ENCODE measurements at regions not wholly inside any gene's neighbourhood (a gene's known extent, or its start where the extent isn't known, plus 50 kb on each side); places are given as distances from the start of the nearest gene placed in this dataset.

DNA sequence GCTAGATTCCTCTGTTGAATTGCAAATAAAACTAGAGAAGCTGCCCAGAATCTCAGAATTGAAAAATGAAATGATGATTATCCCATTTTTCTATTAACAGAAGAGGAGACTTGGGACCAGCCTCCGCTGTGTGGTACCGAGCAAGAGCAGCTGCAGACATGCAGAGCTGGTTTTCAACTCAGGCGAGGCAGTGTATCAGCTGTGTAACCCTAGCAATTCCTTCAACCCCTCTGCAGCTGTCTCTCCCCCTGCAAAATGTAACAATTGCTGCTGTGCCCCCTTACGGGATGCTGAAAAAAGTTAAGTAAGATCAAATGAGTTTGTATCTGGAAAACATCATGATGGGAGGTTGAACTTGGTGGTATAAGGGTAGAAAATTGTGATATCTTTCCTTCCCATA, 98.5 kb upstream of the C3orf80 start:
- intact Hi-C loops (cut with DNase I): no loop called here
- no peak for ATAC-seq
- no peak for DNase-seq (ENCODE audit: low spot score)

GRCh38 chr3:160127308-160127707, 97.9 kb upstream of the C3orf80 start:
- DNase-seq (ENCODE audit: low spot score) (no peak), ATAC-seq (no peak)
- intact Hi-C loops (cut with DNase I): no loop called here

DNA sequence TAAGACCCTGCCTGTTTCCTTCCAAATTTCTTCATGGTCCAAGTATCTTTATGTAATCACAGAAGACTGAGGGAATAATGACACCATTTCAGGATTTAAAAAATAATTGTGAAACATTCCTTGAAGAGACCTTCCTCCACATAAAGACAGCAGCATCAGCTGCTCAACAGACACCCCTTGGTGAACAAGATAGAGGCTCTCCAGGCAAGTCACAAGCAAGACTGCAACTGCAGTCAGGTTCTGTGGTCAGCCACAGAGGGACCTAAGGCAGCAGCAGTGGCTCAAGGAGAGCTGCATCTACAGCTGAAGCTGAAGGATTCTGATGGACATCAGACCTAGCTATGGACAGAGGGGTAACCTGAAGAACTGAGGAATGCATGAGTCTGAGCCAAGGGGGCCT, 97.2 kb upstream of the C3orf80 start:
- ATAC-seq (no peak), DNase-seq (ENCODE audit: low spot score) (no peak)
- intact Hi-C loops (cut with DNase I): no loop called here

- ATAC-seq (peak; percentile 52), DNase-seq (ENCODE audit: low spot score) (no peak)
- intact Hi-C loops (cut with DNase I): no loop called here
These were observed 95.7 kb upstream of the C3orf80 start for GRCh38 chr3:160129459-160130061.

DNA sequence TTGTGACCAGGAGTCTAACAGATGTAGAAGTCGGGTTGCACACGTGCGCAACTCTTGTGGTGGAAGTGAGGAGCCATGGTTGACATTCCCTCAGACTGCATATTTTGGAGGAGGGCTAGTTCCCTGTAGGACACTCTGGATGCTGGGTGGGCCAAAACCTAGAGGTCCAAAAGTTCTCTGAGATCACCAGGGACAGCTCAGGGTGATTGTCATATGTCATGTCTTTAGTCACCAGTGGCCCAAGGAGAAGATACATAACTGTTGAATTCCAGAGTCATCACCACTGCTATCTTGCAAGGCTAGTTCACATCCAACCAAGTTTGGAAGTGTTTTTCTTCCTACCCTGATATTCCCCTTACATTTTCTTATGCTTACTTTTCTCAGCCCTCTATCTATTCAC, 95.2 kb upstream of the C3orf80 start:
- no peak for ATAC-seq
- no peak for DNase-seq (ENCODE audit: low spot score)
- intact Hi-C loops (cut with DNase I): no loop called here

- DNase-seq (ENCODE audit: low spot score): no peak
- intact Hi-C loops (cut with DNase I): no loop called here
- no peak for ATAC-seq
These were observed 94.3 kb upstream of the C3orf80 start for GRCh38 chr3:160130950-160131349.

GRCh38 chr3:160132226-160132625, 93.0 kb upstream of the C3orf80 start:
- intact Hi-C loops (cut with DNase I): no loop called here
- no peak for ATAC-seq
- DNase-seq (ENCODE audit: low spot score): no peak

DNA sequence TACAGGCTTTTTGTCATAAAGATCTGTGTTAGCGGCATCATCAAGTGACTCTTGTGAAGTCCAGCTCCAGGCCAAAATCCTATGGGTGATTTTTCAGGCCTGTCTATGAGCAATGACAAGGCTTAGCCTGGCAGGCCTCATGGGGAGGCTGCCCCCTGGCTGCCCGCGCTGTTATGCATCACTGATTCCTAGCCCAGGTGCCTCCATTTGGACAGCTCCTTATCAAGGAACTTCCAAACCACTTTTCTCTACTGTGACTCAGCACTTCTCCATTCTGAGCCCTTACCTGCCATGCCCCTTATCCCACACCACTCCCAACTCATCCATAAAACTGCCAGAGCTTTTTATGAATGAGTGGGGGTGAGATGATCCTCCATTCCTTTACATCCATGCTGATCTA, 91.5 kb upstream of the C3orf80 start:
- no peak for ATAC-seq
- intact Hi-C loops (cut with DNase I): no loop called here
- no peak for DNase-seq (ENCODE audit: low spot score)

DNA sequence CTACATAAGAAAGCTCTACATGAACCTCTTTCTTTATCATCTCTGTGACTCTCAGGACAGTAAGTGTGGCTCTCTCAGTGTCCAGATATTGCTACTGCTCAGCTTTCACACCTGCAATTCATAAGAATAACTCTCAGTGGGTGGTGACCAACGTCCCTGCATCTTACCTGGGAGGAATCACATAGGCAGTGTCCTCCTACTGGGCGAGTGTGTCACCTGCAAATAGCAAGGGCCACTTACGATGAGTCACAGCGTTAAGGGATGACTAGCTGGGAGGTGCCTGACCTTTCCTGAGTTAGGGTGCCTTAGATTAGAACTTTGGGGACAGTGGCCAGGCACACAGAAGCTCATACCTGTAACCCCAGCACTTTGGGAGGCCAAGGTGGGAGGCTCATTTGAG, 90.8 kb upstream of the C3orf80 start:
- ATAC-seq (no peak), DNase-seq (ENCODE audit: low spot score) (no peak)
- intact Hi-C loops (cut with DNase I): no loop called here

DNA sequence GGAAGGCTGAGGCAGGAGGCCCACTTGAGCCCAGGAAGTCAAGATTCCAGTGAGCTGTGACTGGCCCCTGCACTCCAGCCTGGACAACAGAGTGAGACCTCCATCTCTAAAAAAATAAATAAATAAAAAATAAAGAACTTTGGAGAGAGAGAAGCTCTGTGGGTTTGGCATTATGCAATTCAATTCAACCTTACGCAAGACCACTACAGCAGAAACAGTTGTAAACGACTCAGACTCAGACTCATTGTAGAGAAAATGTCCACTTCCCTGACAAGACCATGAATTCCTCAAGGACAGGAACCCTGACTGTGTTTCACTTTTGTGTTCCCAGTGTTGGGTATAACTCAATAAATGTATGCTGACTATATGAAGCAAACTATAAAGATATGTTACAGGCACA, 90.3 kb upstream of the C3orf80 start:
- peak; percentile 50 for ATAC-seq

GRCh38 chr3:160135851-160136250, 89.4 kb upstream of the C3orf80 start:
- intact Hi-C loops (cut with DNase I): no loop called here
- ATAC-seq: no peak
- DNase-seq (ENCODE audit: low spot score): no peak

More for the DNA sequence above, 90.3 kb upstream of the C3orf80 start:
- no peak for DNase-seq (ENCODE audit: low spot score)
- intact Hi-C loops (cut with DNase I): no loop called here

DNA sequence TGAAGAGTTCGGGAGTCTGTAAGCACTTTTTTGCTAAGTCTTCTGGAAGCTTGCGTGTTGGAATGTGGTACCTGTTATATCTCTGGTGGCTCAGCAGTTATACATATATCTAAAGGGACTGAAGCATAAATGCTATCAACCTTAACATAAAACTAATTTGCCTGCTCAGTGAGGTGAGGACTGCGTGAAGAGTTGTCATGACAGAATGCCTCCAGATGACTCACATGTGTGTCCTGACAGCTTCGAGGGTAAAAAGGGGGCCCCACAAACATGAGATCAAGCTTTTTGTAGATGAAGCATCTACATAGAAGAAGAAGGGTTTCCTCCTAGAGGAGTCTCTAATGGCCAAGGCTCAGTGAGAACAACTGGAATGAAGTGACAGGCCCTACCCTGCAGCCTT, 88.8 kb upstream of the C3orf80 start:
- DNase-seq (ENCODE audit: low spot score) (no peak), ATAC-seq (no peak)
- intact Hi-C loops (cut with DNase I): no loop called here

- DNase-seq (ENCODE audit: low spot score) (no peak), ATAC-seq (no peak)
- intact Hi-C loops (cut with DNase I): no loop called here
These were observed 85.9 kb upstream of the C3orf80 start for GRCh38 chr3:160139291-160139690.

GRCh38 chr3:160140756-160141155, 84.5 kb upstream of the C3orf80 start:
- intact Hi-C loops (cut with DNase I): no loop called here
- ATAC-seq (no peak), DNase-seq (ENCODE audit: low spot score) (no peak)

DNA sequence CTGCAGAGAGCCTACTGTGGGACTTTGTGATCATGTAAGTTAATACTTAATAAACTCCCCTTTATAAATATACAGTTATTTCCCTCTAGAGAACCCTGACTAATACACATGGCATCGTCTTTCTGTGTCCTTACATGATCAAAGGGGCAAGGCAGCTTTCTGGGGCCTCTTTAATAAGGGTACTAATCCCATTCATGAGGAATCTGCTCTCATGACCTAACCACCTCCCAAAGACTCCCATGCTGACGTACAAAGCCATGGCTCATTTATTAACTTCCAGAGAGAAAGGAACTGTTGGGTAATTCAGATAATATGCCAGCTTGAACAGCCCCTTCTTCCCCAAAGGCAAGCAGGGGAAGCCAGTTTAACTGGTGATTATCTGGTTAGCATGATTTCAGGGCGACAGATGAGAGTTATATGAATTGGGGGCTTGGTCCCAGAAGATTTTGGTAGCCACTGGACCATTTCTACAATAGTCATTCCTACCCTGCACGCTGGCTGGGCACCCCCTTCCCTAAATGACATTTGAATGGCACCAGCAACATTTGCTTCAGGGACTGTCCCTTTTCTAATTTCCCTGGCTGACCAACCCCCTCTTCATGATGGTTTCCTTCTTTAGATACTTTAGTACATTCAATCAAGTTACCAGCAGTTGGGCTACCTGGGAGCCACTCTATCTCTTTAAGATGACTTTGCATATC, 83.6 kb upstream of the C3orf80 start:
- intact Hi-C loops (cut with DNase I): no loop called here
- DNase-seq (ENCODE audit: low spot score) (no peak), ATAC-seq (no peak)

DNA sequence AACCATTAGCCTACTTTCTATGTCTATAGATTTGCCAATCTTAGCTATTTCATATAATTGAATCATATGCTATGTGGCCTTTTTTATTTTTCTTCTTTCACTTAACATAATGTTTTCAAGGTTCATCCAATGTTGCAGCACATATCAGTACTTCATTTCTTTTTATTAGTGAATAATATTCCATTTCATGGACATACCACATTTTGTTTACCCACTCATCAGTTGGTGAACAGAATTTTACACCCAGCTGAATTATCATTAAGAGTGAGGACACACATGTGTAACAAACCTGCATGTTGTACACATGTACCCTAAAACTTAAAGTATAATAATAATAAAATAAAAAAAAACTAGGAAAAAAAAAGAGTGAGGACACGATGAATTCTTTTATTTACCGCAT, 81.7 kb upstream of the C3orf80 start:
- intact Hi-C loops (cut with DNase I): no loop called here
- ATAC-seq (no peak), DNase-seq (ENCODE audit: low spot score) (no peak)

DNA sequence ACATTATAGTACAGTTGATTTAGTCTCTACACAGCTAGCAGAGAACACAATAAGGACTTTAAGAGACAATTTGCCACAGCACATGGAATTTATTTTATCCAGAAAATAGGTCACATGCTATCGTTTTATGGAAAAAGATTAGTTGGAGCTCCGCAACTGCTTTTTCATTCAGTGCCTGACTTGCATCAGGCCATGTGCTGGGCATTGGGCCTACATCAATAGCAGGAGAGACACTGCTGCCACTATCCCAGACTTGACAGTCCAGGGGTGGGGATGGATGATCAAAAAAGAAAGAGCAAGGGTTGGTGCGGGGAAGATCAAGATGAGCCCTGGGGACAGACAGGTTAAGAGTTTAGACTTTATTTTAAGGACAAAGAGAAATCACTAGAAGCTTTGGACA, 75.2 kb upstream of the C3orf80 start:
- peak; percentile 56 for ATAC-seq
- intact Hi-C loops (cut with DNase I): no loop called here
- DNase-seq (ENCODE audit: low spot score): no peak

DNA sequence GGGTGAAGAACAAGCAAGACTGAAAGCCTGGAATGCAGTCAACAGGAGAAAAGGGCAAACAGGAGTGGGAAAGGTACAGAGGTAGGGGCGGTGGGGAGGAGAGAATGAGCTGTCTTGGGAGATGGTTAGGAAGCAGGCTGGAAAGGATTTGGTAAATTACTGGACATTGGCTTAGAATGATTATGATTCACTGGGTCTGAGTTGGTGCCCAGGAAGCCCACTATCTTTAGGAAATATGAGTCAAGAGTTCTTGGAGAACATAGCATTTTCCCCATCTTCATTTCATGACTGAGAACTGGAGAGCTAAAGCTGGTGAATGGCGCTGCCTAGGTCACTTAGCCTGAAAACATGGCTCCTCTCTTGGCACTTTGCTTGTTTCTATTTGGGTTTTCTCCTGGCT, 74.7 kb upstream of the C3orf80 start:
- no peak for DNase-seq (ENCODE audit: low spot score)
- ATAC-seq: no peak
- intact Hi-C loops (cut with DNase I): no loop called here

DNA sequence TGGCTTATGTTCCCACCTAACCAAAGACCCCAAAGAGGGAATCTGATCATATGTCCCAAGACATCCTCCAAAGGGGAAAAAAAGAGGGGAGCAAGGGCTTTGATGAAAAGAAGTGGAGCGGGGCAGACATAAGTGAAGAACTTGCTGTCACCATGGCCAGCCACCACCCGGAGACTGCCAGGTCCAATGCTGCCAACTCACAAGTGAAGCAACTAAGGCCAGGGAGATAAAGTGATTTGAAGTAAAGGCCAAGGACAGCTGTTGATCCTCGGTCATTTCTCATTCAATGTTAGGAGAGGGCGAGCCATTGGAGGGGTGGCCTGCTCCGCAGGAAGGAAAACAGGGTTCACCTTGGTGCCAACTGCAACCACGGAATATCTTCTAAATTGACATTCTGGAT, 72.6 kb upstream of the C3orf80 start:
- intact Hi-C loops (cut with DNase I): no loop called here
- no peak for DNase-seq (ENCODE audit: low spot score)
- no peak for ATAC-seq

GRCh38 chr3:160154033-160154432, 71.2 kb upstream of the C3orf80 start:
- no peak for ATAC-seq
- intact Hi-C loops (cut with DNase I): no loop called here
- no peak for DNase-seq (ENCODE audit: low spot score)

GRCh38 chr3:160154596-160154995, 70.6 kb upstream of the C3orf80 start:
- ATAC-seq (no peak), DNase-seq (ENCODE audit: low spot score) (no peak)
- intact Hi-C loops (cut with DNase I): no loop called here

All from sciatic nerve (tissue), 2 donors.